Testis (tissue), 2 donors: ENCODE measurements at regions not wholly inside any gene's neighbourhood (a gene's known extent, or its start where the extent isn't known, plus 50 kb on each side); places are given as distances from the start of the nearest gene placed in this dataset.

Source experiments
- DNase-seq: peaks from one replicate; pipeline ENCODE4 v3.0.0-alpha.2; 2019
- H3K27ac ChIP-seq, 2 donors: fragments of 200-600 bp; sonication (generic); one replicate each; pipeline ENCODE4 v1.5.1; 2019
- H3K27me3 ChIP-seq: fragments of 200-600 bp; sonication (generic); one replicate; pipeline ENCODE4 v1.5.1; 2019
- H3K36me3 ChIP-seq: fragments of 200-600 bp; sonication (generic); one replicate; pipeline ENCODE4 v1.5.1; 2017; ENCODE audit warnings: low read depth; ENCODE audit errors: missing control alignments
- H3K4me1 ChIP-seq: fragments of 200-600 bp; sonication (generic); one replicate; pipeline ENCODE4 v1.5.1; 2019
- H3K4me3 ChIP-seq, 2 donors: fragments of 200-600 bp; sonication (generic); one replicate each; pipeline ENCODE4 v1.5.1; 2017 to 2019
- H3K9me3 ChIP-seq: fragments of 200-600 bp; sonication (generic); one replicate; pipeline ENCODE4 v1.5.1; 2017
- POLR2A ChIP-seq: fragments of 450-650 bp; IDR thresholded peaks from one replicate; pipeline ENCODE4 v1.6.1; 2017; ENCODE audit warnings: antibody characterized with exemption, mild to moderate bottlenecking, moderate library complexity
- WGBS, 2 donors: methylation state at CpG; one replicate each; pipeline ENCODE4 v1.1.5; 2018; 5-methylcytosine and 5-hydroxymethylcytosine counted together
- intact Hi-C: fragments of 100-400 bp; cut with DNase I; formaldehyde crosslinking; loops from one replicate; pipeline ENCODE4 v1.15.1; 2023; ENCODE audit warnings: low total_unique reads
- TF ChIP-seq, protein P1 (sequence below), 3 experiments: fragments of 450-650 bp in 2 of 3; fragments of 200-600 bp in 1 of 3; sonication (generic) in 1 of 3; IDR thresholded peaks; one replicate each; pipeline ENCODE4 v1.5.1; 2016 to 2019; ENCODE audit warnings: antibody characterized with exemption in 3 of 3, mild to moderate bottlenecking in 2 of 3, moderate library complexity in 1 of 3

DNA sequence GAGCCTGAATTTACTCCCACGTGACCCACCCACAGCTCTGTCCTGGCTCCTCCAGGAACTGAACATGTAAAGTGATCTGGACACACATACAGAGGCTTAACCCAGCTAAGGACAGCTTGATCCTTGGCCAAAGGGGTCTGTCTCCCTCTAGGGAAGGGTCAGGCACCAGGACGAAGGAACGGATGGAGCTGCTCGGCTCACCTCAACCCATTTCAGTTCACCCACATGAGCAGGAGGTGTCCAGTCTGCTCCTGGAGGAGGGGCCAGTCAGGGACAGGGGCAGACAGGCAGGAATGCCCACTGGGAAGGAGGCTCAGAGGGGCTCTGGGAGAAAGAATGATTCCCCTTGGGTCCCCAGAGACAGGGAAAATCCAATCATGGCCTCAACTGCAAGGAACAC is 567.2 kb downstream of the PTPRU start:
- intact Hi-C loops: no loop called here
- no peaks in the 10 kb centered on the region for H3K9me3 ChIP-seq
- H3K27me3 ChIP-seq: no peaks in the 10 kb centered on the region

DNA sequence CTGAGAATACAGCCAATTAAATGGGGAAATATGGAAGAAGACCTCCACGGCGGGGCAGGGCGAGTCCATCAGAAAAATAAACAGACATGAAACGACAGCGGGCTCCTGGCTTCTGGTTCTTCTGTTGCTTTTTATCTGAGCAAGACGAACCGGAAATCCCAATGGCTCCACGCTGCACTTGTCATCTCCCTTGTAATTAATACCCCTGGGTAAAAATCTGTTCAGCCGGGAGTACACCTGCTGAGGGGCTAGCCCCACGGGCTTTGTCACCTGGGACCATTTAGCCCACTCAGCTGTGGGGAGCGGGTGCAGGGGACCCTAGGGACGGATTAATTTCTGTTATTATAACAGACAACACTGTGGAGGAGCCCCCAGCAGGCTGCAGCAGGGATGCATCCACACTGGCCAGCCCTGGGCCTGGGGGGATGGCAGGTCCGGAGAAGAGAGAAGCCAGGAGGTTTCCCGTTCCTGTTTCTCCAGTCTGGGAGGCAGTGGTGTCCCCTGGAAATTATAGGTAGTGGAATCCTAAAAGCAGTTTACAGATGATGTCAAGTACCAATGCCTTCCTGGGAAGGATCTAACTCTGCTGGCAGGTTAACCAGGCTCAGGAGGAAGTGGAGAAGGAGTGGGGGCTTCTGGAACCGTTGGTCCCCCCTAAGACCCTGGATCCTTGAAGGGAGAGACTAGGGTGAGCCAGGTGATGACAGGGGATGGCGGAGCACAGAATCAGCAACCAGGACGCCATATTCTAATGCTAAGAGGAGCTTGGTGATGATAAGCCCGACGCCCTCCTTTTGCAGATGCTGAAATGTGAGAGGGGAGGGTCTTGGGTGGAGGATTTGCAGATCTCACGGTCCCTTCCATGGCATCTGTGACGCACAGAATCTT is 566.1 kb downstream of the PTPRU start:
- Histone ChIP-seq H3K27ac (no peak overlapping the region), H3K4me3 (no peak overlapping the region), H3K4me1 (peaks cover 3% of the 10 kb centered on the region), H3K27me3 (no peaks in the 10 kb centered on the region), H3K9me3 (no peaks in the 10 kb centered on the region), H3K36me3 (no peaks in the 10 kb centered on the region)
- intact Hi-C loops: no loop called here
- TF ChIP-seq, protein P1, sequence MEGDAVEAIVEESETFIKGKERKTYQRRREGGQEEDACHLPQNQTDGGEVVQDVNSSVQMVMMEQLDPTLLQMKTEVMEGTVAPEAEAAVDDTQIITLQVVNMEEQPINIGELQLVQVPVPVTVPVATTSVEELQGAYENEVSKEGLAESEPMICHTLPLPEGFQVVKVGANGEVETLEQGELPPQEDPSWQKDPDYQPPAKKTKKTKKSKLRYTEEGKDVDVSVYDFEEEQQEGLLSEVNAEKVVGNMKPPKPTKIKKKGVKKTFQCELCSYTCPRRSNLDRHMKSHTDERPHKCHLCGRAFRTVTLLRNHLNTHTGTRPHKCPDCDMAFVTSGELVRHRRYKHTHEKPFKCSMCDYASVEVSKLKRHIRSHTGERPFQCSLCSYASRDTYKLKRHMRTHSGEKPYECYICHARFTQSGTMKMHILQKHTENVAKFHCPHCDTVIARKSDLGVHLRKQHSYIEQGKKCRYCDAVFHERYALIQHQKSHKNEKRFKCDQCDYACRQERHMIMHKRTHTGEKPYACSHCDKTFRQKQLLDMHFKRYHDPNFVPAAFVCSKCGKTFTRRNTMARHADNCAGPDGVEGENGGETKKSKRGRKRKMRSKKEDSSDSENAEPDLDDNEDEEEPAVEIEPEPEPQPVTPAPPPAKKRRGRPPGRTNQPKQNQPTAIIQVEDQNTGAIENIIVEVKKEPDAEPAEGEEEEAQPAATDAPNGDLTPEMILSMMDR (IDR thresholded peaks at IDR 0.05): no peak
- no peak for TF ChIP-seq POLR2A
- 67 to 69% methylated on average over 21 of the region's 21 CpGs for WGBS, 2 donors
- no peak for DNase-seq

More for the DNA sequence above, 567.2 kb downstream of the PTPRU start:
- Histone ChIP-seq H3K4me3 (no peak overlapping the region), H3K36me3 (no peaks in the 10 kb centered on the region), H3K27ac (no peak overlapping the region), H3K4me1 (peaks cover 3% of the 10 kb centered on the region)
- no peak for TF ChIP-seq POLR2A
- TF ChIP-seq, protein P1 (IDR thresholded peaks at IDR 0.05): no peak
- DNase-seq: no peak
- WGBS, 2 donors: 88 to 93% methylated on average over 3 to 4 of the region's 4 CpGs

DNA sequence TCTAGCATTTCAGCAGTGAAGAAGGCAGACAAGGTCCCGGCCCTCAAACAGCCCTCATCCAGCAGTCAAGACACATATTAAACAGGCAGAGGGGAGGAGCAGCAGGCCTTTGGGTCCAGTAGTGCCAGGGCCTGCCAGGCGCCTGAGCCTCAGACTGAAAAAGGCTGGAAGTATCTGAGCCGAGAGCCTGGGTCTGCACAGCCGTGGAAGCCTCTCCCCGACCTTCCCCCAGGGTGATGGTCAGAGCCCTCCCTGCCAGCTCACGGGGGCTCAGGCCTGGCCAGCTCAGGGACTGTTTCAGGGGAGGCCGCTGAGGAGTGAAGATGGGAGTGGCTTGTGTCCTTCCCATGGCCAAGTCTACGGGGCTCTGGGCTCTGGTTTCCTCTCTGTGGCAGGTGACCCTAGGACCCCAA is 565.2 kb downstream of the PTPRU start:
- intact Hi-C loops: no loop called here
- H3K36me3 ChIP-seq: no peaks in the 10 kb centered on the region
- no peak overlapping the region for H3K27ac ChIP-seq
- no peak for DNase-seq
- no peak overlapping the region for H3K4me3 ChIP-seq
- no peaks in the 10 kb centered on the region for H3K9me3 ChIP-seq
- H3K27me3 ChIP-seq: no peaks in the 10 kb centered on the region
- no peak for TF ChIP-seq POLR2A
- TF ChIP-seq, protein P1 (IDR thresholded peaks at IDR 0.05): no peak
- H3K4me1 ChIP-seq: peaks cover 3% of the 10 kb centered on the region
- 53 to 55% methylated on average over 7 to 8 of the region's 8 CpGs for WGBS, 2 donors

DNA sequence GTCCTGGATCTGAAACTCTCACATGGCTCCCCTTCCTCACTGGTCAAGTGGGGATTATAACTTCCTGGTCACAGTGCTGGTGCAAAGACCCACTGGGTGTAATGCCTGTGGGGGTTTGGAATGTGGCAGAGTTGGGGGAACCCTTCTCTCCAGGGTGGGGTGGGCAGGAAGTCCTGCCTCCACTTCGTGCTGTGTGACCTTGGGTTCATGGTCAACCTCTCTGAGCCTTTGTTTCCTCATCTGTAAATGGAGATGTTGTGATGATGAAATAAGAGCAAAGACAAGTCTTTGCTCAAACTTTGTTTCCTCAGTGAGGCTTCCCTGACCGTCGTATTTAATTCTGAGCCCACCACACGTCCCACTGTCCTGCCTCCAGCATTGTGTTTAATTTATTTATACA is 564.7 kb downstream of the PTPRU start:
- WGBS, 2 donors: 79 to 86% methylated on average over 4 of the region's 4 CpGs
- intact Hi-C loops: no loop called here
- no peak for DNase-seq
- Histone ChIP-seq H3K36me3 (no peaks in the 10 kb centered on the region), H3K27ac (no peak overlapping the region), H3K27me3 (no peaks in the 10 kb centered on the region), H3K4me1 (peaks cover 3% of the 10 kb centered on the region), H3K4me3 (no peak overlapping the region), H3K9me3 (no peaks in the 10 kb centered on the region)
- TF ChIP-seq POLR2A: no peak
- TF ChIP-seq, protein P1 (IDR thresholded peaks at IDR 0.05): no peak

DNA sequence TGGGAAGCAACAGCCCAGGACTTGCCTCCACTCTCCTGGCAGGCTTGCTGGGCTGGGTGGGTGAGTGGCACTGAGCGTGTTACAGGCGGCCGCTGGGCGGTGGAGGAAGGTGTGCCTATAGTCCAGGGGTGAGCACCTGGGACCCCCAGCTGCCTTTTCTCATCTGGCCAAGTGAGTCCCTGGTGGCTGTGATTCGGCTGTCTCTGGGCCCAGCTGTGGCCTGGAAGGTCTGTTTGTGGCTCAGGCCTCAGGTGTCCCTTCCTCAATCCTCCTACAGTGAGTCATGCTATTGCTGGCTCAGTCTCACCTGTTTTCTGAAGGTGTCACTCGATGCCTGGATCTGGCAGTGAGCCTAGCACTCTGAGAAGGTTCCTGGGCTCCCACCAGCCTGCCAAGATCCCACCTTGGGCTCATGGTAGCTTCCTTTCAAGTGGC is 564.2 kb downstream of the PTPRU start:
- no peak overlapping the region for H3K4me3 ChIP-seq
- no peak for DNase-seq
- H3K27me3 ChIP-seq: no peaks in the 10 kb centered on the region
- 90 to 97% methylated on average over 5 to 6 of the region's 6 CpGs for WGBS, 2 donors
- H3K36me3 ChIP-seq: no peaks in the 10 kb centered on the region
- TF ChIP-seq POLR2A: no peak
- TF ChIP-seq, protein P1 (IDR thresholded peaks at IDR 0.05): no peak
- H3K27ac ChIP-seq: no peak overlapping the region
- peaks cover 3% of the 10 kb centered on the region for H3K4me1 ChIP-seq
- intact Hi-C loops: no loop called here
- no peaks in the 10 kb centered on the region for H3K9me3 ChIP-seq
